HCT116 (cell line): ENCODE measurements at regions not wholly inside any gene's neighbourhood (a gene's known extent, or its start where the extent isn't known, plus 50 kb on each side); places are given as distances from the start of the nearest gene placed in this dataset.

Experiments
- CBX3 ChIP-seq: IDR thresholded peaks from 2 replicates; pipeline ENCODE4 v1.6.1; 2012; ENCODE audit warnings: low read depth
- EGR1 ChIP-seq: IDR thresholded peaks from 2 replicates; pipeline ENCODE4 v1.6.1; 2012; ENCODE audit warnings: low read depth
- ELF1 ChIP-seq: IDR thresholded peaks from 2 replicates; pipeline ENCODE4 v1.6.1; 2012; ENCODE audit warnings: low read depth, borderline replicate concordance
- EZH2 ChIP-seq: fragments of 200-600 bp; sonication (generic); IDR thresholded peaks from 2 replicates; pipeline ENCODE4 v1.6.1; 2017; ENCODE audit warnings: antibody characterized with exemption, mixed run types
- EZH2phosphoT487 ChIP-seq: fragments of 200-600 bp; IDR thresholded peaks from 2 replicates; pipeline ENCODE4 v1.6.1; 2018; ENCODE audit warnings: antibody characterized with exemption, borderline replicate concordance
- RAD21 ChIP-seq: IDR thresholded peaks from 2 replicates; pipeline ENCODE4 v1.6.1; 2012; ENCODE audit warnings: low read depth, mild to moderate bottlenecking
- SRF ChIP-seq: IDR thresholded peaks from 2 replicates; pipeline ENCODE4 v1.6.1; 2012; ENCODE audit warnings: low read depth
- TCF7L2 ChIP-seq: IDR thresholded peaks from 2 replicates; pipeline ENCODE4 v1.7.0; 2011; ENCODE audit warnings: borderline replicate concordance, inconsistent platforms; ENCODE audit not compliant: insufficient read depth, insufficient read length; ENCODE audit errors: extremely low read depth
- ZFX ChIP-seq: fragments of 450-650 bp; IDR thresholded peaks from 2 replicates; pipeline ENCODE4 v1.6.1; 2017
- ZNF274 ChIP-seq: fragments of 200-500 bp; sonication (Bioruptor generic); IDR thresholded peaks from 2 replicates; pipeline ENCODE4 v1.6.1; 2014; ENCODE audit warnings: mild to moderate bottlenecking, low read depth, low read length, inconsistent platforms
- TF ChIP-seq, protein P1 (sequence below), 3 experiments: fragments of 200-600 bp in 1 of 3; sonication (generic) in 1 of 3; IDR thresholded peaks in 2 of 3; conservative IDR thresholded peaks in 1 of 3; 2 replicates each; pipeline ENCODE4 v1.5.1; 2012 to 2017; ENCODE audit warnings: low read depth in 2 of 3, low read length in 2 of 3, antibody characterized with exemption in 1 of 3, borderline replicate concordance in 1 of 3, control low read depth in 1 of 3, mild to moderate bottlenecking in 1 of 3, mixed read lengths in 1 of 3, mixed run types in 1 of 3, moderate library complexity in 1 of 3; ENCODE audit not compliant: insufficient read depth in 1 of 3
- TF ChIP-seq, protein P2 (sequence below): IDR thresholded peaks from 2 replicates; pipeline ENCODE4 v1.6.1; 2012; ENCODE audit warnings: low read depth

DNA sequence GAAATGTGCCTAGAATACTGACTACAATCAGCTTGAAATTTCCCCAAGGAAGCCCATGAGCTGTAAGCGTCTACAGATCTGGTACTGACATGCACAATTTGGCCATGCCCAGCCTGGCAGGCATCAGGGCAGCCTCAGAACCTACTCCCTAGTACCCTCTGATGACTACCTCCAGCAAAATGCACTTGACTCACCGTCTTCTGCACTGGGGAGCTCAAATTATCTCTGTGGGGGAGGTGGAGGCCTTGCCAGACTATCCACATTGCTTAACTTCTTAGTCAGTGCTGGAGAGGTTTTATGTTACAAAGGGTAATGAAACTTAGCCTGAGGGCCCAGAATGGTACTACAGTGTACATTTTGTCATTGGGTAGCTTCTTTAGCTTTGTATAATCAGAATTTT lies 126.0 kb upstream of the ADGRF1 start (continued):
- TF ChIP-seq, protein P1, sequence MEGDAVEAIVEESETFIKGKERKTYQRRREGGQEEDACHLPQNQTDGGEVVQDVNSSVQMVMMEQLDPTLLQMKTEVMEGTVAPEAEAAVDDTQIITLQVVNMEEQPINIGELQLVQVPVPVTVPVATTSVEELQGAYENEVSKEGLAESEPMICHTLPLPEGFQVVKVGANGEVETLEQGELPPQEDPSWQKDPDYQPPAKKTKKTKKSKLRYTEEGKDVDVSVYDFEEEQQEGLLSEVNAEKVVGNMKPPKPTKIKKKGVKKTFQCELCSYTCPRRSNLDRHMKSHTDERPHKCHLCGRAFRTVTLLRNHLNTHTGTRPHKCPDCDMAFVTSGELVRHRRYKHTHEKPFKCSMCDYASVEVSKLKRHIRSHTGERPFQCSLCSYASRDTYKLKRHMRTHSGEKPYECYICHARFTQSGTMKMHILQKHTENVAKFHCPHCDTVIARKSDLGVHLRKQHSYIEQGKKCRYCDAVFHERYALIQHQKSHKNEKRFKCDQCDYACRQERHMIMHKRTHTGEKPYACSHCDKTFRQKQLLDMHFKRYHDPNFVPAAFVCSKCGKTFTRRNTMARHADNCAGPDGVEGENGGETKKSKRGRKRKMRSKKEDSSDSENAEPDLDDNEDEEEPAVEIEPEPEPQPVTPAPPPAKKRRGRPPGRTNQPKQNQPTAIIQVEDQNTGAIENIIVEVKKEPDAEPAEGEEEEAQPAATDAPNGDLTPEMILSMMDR (IDR thresholded peaks at IDR 0.05 in 2 of 3, conservative IDR thresholded peaks at IDR 0.05 in 1 of 3; ENCODE audit: borderline replicate concordance in 1 of 3, insufficient read depth in 1 of 3, low read depth in 2 of 3, low read length in 2 of 3): no peak
- no peak for TF ChIP-seq EZH2
- no peak for TF ChIP-seq EZH2phosphoT487
- peak; percentile 67 for TF ChIP-seq TCF7L2
- TF ChIP-seq ZFX: no peak
- TF ChIP-seq RAD21: peak; percentile 47
- peak; percentile 67; the same call in 1 of the 2 replicates for TF ChIP-seq SRF
- no peak for TF ChIP-seq ZNF274
- peak; percentile 66; the same call in 1 of the 2 replicates for TF ChIP-seq EGR1
- TF ChIP-seq, protein P2, sequence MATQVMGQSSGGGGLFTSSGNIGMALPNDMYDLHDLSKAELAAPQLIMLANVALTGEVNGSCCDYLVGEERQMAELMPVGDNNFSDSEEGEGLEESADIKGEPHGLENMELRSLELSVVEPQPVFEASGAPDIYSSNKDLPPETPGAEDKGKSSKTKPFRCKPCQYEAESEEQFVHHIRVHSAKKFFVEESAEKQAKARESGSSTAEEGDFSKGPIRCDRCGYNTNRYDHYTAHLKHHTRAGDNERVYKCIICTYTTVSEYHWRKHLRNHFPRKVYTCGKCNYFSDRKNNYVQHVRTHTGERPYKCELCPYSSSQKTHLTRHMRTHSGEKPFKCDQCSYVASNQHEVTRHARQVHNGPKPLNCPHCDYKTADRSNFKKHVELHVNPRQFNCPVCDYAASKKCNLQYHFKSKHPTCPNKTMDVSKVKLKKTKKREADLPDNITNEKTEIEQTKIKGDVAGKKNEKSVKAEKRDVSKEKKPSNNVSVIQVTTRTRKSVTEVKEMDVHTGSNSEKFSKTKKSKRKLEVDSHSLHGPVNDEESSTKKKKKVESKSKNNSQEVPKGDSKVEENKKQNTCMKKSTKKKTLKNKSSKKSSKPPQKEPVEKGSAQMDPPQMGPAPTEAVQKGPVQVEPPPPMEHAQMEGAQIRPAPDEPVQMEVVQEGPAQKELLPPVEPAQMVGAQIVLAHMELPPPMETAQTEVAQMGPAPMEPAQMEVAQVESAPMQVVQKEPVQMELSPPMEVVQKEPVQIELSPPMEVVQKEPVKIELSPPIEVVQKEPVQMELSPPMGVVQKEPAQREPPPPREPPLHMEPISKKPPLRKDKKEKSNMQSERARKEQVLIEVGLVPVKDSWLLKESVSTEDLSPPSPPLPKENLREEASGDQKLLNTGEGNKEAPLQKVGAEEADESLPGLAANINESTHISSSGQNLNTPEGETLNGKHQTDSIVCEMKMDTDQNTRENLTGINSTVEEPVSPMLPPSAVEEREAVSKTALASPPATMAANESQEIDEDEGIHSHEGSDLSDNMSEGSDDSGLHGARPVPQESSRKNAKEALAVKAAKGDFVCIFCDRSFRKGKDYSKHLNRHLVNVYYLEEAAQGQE: no peak
- TF ChIP-seq ELF1: no peak
- peak; percentile 94 for TF ChIP-seq CBX3
